ENCODE measurements at regions not wholly inside any gene's neighbourhood (a gene's known extent, or its start where the extent isn't known, plus 50 kb on each side); places are given as distances from the start of the nearest gene placed in this dataset.

DNA sequence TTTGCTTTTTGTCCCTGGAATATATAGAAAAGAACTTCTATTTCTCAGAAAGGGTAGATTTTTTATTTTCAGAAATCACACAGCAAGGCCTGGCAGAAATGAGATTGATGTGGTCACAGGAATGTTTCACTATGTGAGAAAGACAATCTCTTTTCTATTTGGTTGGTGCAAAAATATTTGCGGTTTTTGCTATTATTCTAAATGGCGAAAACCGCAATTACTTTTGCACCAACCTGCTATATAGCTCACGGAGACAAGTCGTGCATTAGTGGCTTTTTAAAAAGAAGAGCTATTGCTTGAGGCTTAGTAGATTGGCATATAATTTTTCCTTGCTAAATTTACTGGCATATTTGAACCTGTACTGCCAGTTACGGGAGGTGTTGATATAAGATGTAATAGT lies 100.4 kb downstream of the ITM2A start:
- TF ChIP-seq, protein P1, sequence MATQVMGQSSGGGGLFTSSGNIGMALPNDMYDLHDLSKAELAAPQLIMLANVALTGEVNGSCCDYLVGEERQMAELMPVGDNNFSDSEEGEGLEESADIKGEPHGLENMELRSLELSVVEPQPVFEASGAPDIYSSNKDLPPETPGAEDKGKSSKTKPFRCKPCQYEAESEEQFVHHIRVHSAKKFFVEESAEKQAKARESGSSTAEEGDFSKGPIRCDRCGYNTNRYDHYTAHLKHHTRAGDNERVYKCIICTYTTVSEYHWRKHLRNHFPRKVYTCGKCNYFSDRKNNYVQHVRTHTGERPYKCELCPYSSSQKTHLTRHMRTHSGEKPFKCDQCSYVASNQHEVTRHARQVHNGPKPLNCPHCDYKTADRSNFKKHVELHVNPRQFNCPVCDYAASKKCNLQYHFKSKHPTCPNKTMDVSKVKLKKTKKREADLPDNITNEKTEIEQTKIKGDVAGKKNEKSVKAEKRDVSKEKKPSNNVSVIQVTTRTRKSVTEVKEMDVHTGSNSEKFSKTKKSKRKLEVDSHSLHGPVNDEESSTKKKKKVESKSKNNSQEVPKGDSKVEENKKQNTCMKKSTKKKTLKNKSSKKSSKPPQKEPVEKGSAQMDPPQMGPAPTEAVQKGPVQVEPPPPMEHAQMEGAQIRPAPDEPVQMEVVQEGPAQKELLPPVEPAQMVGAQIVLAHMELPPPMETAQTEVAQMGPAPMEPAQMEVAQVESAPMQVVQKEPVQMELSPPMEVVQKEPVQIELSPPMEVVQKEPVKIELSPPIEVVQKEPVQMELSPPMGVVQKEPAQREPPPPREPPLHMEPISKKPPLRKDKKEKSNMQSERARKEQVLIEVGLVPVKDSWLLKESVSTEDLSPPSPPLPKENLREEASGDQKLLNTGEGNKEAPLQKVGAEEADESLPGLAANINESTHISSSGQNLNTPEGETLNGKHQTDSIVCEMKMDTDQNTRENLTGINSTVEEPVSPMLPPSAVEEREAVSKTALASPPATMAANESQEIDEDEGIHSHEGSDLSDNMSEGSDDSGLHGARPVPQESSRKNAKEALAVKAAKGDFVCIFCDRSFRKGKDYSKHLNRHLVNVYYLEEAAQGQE (IDR thresholded peaks at IDR 0.05), result no peak
- TF ChIP-seq RAD21 (IDR thresholded peaks at IDR 0.05), result no peak
- TF ChIP-seq, protein P2, sequence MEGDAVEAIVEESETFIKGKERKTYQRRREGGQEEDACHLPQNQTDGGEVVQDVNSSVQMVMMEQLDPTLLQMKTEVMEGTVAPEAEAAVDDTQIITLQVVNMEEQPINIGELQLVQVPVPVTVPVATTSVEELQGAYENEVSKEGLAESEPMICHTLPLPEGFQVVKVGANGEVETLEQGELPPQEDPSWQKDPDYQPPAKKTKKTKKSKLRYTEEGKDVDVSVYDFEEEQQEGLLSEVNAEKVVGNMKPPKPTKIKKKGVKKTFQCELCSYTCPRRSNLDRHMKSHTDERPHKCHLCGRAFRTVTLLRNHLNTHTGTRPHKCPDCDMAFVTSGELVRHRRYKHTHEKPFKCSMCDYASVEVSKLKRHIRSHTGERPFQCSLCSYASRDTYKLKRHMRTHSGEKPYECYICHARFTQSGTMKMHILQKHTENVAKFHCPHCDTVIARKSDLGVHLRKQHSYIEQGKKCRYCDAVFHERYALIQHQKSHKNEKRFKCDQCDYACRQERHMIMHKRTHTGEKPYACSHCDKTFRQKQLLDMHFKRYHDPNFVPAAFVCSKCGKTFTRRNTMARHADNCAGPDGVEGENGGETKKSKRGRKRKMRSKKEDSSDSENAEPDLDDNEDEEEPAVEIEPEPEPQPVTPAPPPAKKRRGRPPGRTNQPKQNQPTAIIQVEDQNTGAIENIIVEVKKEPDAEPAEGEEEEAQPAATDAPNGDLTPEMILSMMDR (IDR thresholded peaks at IDR 0.05; ENCODE audit: low read depth, low read length, missing input control), result no peak
- no peak for TF ChIP-seq EGR1 (IDR thresholded peaks at IDR 0.05; ENCODE audit: low read depth in 2 of 2)
- TF ChIP-seq, protein P3, sequence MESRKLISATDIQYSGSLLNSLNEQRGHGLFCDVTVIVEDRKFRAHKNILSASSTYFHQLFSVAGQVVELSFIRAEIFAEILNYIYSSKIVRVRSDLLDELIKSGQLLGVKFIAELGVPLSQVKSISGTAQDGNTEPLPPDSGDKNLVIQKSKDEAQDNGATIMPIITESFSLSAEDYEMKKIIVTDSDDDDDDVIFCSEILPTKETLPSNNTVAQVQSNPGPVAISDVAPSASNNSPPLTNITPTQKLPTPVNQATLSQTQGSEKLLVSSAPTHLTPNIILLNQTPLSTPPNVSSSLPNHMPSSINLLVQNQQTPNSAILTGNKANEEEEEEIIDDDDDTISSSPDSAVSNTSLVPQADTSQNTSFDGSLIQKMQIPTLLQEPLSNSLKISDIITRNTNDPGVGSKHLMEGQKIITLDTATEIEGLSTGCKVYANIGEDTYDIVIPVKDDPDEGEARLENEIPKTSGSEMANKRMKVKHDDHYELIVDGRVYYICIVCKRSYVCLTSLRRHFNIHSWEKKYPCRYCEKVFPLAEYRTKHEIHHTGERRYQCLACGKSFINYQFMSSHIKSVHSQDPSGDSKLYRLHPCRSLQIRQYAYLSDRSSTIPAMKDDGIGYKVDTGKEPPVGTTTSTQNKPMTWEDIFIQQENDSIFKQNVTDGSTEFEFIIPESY (IDR thresholded peaks at IDR 0.05), result no peak
- TF ChIP-seq, protein P4, sequence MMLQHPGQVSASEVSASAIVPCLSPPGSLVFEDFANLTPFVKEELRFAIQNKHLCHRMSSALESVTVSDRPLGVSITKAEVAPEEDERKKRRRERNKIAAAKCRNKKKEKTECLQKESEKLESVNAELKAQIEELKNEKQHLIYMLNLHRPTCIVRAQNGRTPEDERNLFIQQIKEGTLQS (IDR thresholded peaks at IDR 0.05), result no peak
- TF ChIP-seq, protein P5, sequence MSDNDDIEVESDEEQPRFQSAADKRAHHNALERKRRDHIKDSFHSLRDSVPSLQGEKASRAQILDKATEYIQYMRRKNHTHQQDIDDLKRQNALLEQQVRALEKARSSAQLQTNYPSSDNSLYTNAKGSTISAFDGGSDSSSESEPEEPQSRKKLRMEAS (IDR thresholded peaks at IDR 0.05), result no peak
- TF ChIP-seq JUND (IDR thresholded peaks at IDR 0.05), result no peak

Measured in liver (tissue), 3 donors.